ENCODE measurements at regions not wholly inside any gene's neighbourhood (a gene's known extent, or its start where the extent isn't known, plus 50 kb on each side); places are given as distances from the start of the nearest gene placed in this dataset.

GRCh38 chr4:122203407-122203806, 51.3 kb downstream of the BLTP1 start:
- no peak for DNase-seq (ENCODE audit: low read depth)

- no peak for DNase-seq (ENCODE audit: low read depth)
These were observed 53.6 kb downstream of the BLTP1 start for GRCh38 chr4:122205687-122206086.

- DNase-seq (ENCODE audit: low read depth): no peak
These were observed 60.7 kb downstream of the BLTP1 start for GRCh38 chr4:122212880-122213279.

GRCh38 chr4:122218762-122219161, 66.6 kb downstream of the BLTP1 start:
- peak; percentile 10 for DNase-seq (ENCODE audit: low read depth)

- DNase-seq (ENCODE audit: low read depth): no peak
These were observed 67.2 kb downstream of the BLTP1 start for GRCh38 chr4:122219356-122219755.

GRCh38 chr4:122221322-122221721, 69.2 kb downstream of the BLTP1 start:
- DNase-seq (ENCODE audit: low read depth): no peak

- DNase-seq (ENCODE audit: low read depth): peak; percentile 21
These were observed 72.2 kb downstream of the BLTP1 start for GRCh38 chr4:122224348-122224747.

GRCh38 chr4:122227202-122227601, 75.1 kb downstream of the BLTP1 start:
- DNase-seq (ENCODE audit: low read depth): no peak

- no peak for DNase-seq (ENCODE audit: low read depth)
These were observed 77.7 kb downstream of the BLTP1 start for GRCh38 chr4:122229857-122230256.

GRCh38 chr4:122232633-122233032, 80.5 kb downstream of the BLTP1 start:
- DNase-seq (ENCODE audit: low read depth): no peak

- no peak for DNase-seq (ENCODE audit: low read depth)
These were observed 82.6 kb downstream of the BLTP1 start for GRCh38 chr4:122234686-122235085.

- no peak for DNase-seq (ENCODE audit: low read depth)
These were observed 91.7 kb downstream of the BLTP1 start for GRCh38 chr4:122243785-122244184.

GRCh38 chr4:122244764-122245163, 92.6 kb downstream of the BLTP1 start:
- DNase-seq (ENCODE audit: low read depth): no peak

- DNase-seq (ENCODE audit: low read depth): peak; percentile 9
These were observed 94.4 kb downstream of the BLTP1 start for GRCh38 chr4:122246551-122246950.

- DNase-seq (ENCODE audit: low read depth): no peak
These were observed 97.2 kb downstream of the BLTP1 start for GRCh38 chr4:122249357-122249756.

GRCh38 chr4:122252584-122252983, 100.5 kb downstream of the BLTP1 start:
- no peak for DNase-seq (ENCODE audit: low read depth)

- DNase-seq (ENCODE audit: low read depth): no peak
These were observed 107.7 kb downstream of the BLTP1 start for GRCh38 chr4:122259849-122260248.

- no peak for DNase-seq (ENCODE audit: low read depth)
These were observed 102.5 kb upstream of the ADAD1 start for GRCh38 chr4:122276359-122276758.

GRCh38 chr4:122278976-122279375, 99.8 kb upstream of the ADAD1 start:
- no peak for DNase-seq (ENCODE audit: low read depth)

- no peak for DNase-seq (ENCODE audit: low read depth)
These were observed 99.1 kb upstream of the ADAD1 start for GRCh38 chr4:122279670-122280069.

GRCh38 chr4:122285285-122285684, 93.5 kb upstream of the ADAD1 start:
- DNase-seq (ENCODE audit: low read depth): peak; percentile 28

GRCh38 chr4:122293374-122294365, 85.1 kb upstream of the ADAD1 start:
- DNase-seq (ENCODE audit: low read depth): no peak

GRCh38 chr4:122297694-122298093, 81.1 kb upstream of the ADAD1 start:
- DNase-seq (ENCODE audit: low read depth): no peak

- DNase-seq (ENCODE audit: low read depth): no peak
These were observed 78.0 kb upstream of the ADAD1 start for GRCh38 chr4:122300776-122301175.
